Prostate gland (tissue), 2 donors: ENCODE measurements at regions not wholly inside any gene's neighbourhood (a gene's known extent, or its start where the extent isn't known, plus 50 kb on each side); places are given as distances from the start of the nearest gene placed in this dataset.

ENCODE experiments used
- POLR2A ChIP-seq: fragments of 450-650 bp; IDR thresholded peaks from one replicate; pipeline ENCODE4 v1.6.1; 2016; ENCODE audit warnings: antibody characterized with exemption, mild to moderate bottlenecking
- POLR2AphosphoS5 ChIP-seq: sonication (generic); formaldehyde crosslinking; IDR thresholded peaks from one replicate; pipeline ENCODE4 v1.6.1; 2017; ENCODE audit warnings: antibody characterized with exemption
- TF ChIP-seq, protein P1 (sequence below), 4 experiments: fragments of 200-600 bp in 2 of 4; fragments of 450-650 bp in 2 of 4; sonication (generic) in 2 of 4; IDR thresholded peaks; 1 replicate in 3 of 4; 2 replicates in 1 of 4; pipeline ENCODE4 v1.5.1; 2016 to 2019; ENCODE audit warnings: antibody characterized with exemption in 4 of 4, mild to moderate bottlenecking in 2 of 4, moderate library complexity in 2 of 4

DNA sequence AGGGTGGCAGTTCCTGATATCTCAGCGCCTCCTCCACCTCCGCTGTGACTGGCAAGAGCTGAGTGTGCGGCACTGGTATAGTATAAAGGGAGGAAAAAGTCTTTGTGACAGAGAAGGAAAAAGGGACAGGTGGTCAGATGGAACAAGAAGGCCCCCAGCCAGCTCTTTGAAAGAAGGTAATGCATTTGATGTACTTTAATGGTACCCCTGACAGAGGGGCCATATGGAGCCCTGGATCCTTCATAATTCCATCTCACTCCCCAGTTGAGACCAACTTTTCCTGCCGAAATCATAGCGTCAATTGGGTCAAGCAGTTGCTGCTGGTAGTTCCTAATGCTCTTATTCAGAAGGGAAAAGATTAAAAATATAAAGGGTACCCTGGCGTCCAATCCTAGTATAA is 198.2 kb downstream of the ZNF326 start:
- TF ChIP-seq, protein P1, sequence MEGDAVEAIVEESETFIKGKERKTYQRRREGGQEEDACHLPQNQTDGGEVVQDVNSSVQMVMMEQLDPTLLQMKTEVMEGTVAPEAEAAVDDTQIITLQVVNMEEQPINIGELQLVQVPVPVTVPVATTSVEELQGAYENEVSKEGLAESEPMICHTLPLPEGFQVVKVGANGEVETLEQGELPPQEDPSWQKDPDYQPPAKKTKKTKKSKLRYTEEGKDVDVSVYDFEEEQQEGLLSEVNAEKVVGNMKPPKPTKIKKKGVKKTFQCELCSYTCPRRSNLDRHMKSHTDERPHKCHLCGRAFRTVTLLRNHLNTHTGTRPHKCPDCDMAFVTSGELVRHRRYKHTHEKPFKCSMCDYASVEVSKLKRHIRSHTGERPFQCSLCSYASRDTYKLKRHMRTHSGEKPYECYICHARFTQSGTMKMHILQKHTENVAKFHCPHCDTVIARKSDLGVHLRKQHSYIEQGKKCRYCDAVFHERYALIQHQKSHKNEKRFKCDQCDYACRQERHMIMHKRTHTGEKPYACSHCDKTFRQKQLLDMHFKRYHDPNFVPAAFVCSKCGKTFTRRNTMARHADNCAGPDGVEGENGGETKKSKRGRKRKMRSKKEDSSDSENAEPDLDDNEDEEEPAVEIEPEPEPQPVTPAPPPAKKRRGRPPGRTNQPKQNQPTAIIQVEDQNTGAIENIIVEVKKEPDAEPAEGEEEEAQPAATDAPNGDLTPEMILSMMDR (IDR thresholded peaks at IDR 0.05): no peak
- TF ChIP-seq POLR2AphosphoS5: no peak
- no peak for TF ChIP-seq POLR2A
